BJ (cell line): ENCODE measurements at regions not wholly inside any gene's neighbourhood (a gene's known extent, or its start where the extent isn't known, plus 50 kb on each side); places are given as distances from the start of the nearest gene placed in this dataset.
"Not testable (repeated sequence)": the region's sequence is repeated elsewhere in the genome, so short reads cannot be mapped to it uniquely, and the experiment has no call there.

Source experiments
- CTCF ChIA-PET: fragments of 350-600 bp; formaldehyde crosslinking; extraction: SDS; loops from one replicate; lab custom pipeline; 2021; ENCODE audit warnings: antibody characterized with exemption, inconsistent platforms; lab: Yijun Ruan, JAX
- POLR2A ChIA-PET: fragments of 300-600 bp; sonication (Branson Sonifier 250); formaldehyde crosslinking; extraction: SDS; loops from one replicate; lab custom pipeline; 2021; ENCODE audit warnings: antibody characterized with exemption; lab: Charles Lee
- DNase-seq: peaks from one replicate; pipeline ENCODE4 v3.0.0-alpha.2; 2011; ENCODE audit warnings: low read depth
- H3K27me3 ChIP-seq: 2 replicates; pipeline ENCODE4 v1.6.0; 2011; ENCODE audit warnings: low read length; ENCODE audit not compliant: control insufficient read depth, insufficient read depth
- H3K36me3 ChIP-seq: 2 replicates; pipeline ENCODE4 v1.5.1; 2011; ENCODE audit warnings: low read length; ENCODE audit not compliant: control insufficient read depth, insufficient read depth
- H3K4me3 ChIP-seq: 2 replicates; pipeline ENCODE4 v1.5.1; 2011; ENCODE audit warnings: low read depth, mild to moderate bottlenecking, control low read depth, low read length
- TF ChIP-seq, protein P1 (sequence below): IDR thresholded peaks from 2 replicates; pipeline ENCODE4 v1.5.1; 2011; ENCODE audit warnings: low read depth, mild to moderate bottlenecking, control low read depth, inconsistent platforms, low read length, moderate library complexity; ENCODE audit not compliant: insufficient read depth

DNA sequence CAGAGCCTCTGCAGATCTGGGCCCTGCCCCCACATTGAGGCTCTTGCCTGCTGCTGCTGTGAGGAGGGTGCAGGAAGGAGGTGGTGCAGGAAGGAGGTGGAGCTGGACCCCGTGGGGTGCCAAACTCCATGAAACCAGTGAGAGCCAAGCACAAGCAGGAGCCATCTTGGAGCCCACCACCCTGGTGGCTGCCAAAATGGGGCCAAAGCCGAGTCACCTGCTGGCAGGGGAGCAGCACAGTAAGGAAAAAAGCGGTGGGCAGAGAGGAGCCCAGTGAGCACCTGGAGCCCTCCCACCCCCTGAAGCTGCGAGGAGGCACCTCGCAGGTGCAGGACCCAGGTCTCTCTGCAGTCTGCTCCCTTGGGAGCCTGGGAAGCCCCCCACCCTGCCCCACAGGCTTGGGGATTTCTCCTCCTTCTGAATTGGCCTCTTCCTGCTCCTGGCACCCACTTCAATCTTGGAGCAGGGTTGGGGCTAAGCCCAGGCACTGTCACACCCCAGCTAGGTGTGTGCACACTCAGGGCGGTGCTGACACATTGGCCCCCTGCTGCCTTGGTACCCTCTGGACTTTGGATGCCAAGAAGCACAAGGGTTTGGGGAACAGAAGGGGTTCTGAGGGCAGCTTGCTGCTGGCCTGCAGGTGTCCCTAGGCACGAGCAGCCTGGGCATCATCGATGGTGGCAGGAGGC lies 245.4 kb upstream of the LRRTM4 start:
- TF ChIP-seq, protein P1, sequence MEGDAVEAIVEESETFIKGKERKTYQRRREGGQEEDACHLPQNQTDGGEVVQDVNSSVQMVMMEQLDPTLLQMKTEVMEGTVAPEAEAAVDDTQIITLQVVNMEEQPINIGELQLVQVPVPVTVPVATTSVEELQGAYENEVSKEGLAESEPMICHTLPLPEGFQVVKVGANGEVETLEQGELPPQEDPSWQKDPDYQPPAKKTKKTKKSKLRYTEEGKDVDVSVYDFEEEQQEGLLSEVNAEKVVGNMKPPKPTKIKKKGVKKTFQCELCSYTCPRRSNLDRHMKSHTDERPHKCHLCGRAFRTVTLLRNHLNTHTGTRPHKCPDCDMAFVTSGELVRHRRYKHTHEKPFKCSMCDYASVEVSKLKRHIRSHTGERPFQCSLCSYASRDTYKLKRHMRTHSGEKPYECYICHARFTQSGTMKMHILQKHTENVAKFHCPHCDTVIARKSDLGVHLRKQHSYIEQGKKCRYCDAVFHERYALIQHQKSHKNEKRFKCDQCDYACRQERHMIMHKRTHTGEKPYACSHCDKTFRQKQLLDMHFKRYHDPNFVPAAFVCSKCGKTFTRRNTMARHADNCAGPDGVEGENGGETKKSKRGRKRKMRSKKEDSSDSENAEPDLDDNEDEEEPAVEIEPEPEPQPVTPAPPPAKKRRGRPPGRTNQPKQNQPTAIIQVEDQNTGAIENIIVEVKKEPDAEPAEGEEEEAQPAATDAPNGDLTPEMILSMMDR: no peak
- DNase-seq: no peak
- CTCF ChIA-PET: no interaction called here

DNA sequence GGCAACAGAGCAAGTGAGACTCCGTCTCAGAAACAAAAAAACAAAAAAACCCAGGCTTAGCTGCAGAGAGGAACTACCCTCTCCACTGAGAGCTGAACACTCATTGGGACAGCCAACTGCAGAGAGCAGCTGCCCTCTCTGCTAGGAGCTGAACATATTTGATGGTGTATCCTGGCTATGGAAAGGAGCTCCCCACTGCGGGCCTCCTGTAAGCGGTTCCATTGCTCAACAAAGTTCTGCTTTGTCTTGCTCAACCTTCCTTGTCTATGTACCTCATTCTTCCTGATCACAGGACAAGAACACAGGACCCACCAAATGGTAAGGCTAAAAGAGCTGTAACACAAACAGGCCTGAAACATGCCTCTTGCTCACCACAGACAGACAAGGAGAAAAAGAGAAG lies 246.3 kb upstream of the LRRTM4 start:
- POLR2A ChIA-PET: no interaction called here

More for the DNA sequence above, 245.4 kb upstream of the LRRTM4 start:
- POLR2A ChIA-PET: no interaction called here
- no peaks in the 10 kb centered on the region for H3K36me3 ChIP-seq
- no peaks in the 10 kb centered on the region for H3K27me3 ChIP-seq
- no peak overlapping the region for H3K4me3 ChIP-seq

DNA sequence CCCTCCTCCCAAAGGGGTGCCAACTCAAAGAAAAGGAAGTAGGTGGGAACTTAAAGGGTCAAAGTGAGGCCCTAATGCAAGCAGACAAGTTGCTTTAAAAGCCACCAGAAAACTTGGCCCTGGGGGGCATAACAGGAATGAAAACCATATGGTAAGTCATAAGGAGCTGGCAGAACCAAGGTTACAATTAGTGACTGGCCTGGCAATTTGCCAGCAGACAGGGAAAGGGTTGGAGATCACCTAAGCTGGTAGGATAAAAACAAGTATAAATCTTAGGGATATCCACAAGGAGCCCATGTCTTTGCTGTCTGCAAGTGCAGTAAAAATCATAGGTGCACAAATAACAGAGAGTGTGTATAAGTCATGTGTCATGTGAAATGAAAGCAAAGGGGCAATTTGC lies 256.7 kb upstream of the LRRTM4 start:
- Histone ChIP-seq H3K4me3 (no peak overlapping the region), H3K36me3 (no peaks in the 10 kb centered on the region), H3K27me3 (no peaks in the 10 kb centered on the region)
- DNase-seq: no peak
- POLR2A ChIA-PET: no interaction called here
- CTCF ChIA-PET: no interaction called here
- TF ChIP-seq, protein P1: no peak

More for the DNA sequence above, 246.3 kb upstream of the LRRTM4 start:
- Histone ChIP-seq H3K4me3 (no peak overlapping the region), H3K27me3 (no peaks in the 10 kb centered on the region), H3K36me3 (no peaks in the 10 kb centered on the region)
- CTCF ChIA-PET: no interaction called here
- DNase-seq: no peak
- TF ChIP-seq, protein P1: no peak

DNA sequence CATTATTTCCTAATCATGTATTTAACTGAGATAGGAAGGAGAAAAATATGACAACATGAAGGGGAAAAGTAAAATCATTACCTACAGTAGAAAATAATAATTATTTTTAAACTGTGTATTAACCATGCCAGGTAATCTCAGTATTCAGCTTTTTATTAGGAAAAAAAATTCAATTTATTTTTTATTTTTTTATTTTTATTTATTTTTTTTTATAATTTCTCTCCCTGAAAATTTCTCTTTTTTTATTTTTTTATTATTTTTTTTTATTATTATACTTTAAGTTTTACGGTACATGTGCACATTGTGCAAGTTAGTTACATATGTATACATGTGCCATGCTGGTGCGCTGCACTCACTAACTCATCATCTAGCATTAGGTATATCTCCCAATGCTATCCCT lies 271.3 kb upstream of the LRRTM4 start:
- POLR2A ChIA-PET, H3K4me3 ChIP-seq, CTCF ChIA-PET, DNase-seq, H3K27me3 ChIP-seq, H3K36me3 ChIP-seq: not testable (repeated sequence)

DNA sequence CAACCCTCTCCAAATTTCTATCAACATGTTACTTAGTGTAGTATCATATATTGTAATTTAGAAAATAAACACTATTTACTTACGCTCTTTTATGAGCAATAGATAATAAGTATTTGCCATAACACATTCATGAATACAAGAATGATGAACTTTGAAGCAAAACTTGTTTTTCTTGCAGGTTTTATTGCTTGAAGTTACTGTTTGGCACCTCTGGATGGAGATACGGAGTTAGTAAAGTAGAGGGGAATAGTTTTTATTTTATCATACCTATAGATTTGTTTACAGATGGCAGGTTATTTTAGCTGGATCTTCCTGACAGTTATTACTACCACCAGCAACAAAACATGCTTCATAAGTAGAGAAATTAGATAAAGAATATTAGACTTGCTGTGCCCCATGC lies 274.2 kb upstream of the LRRTM4 start:
- Histone ChIP-seq H3K4me3 (no peak overlapping the region), H3K27me3 (no peaks in the 10 kb centered on the region), H3K36me3 (no peaks in the 10 kb centered on the region)
- TF ChIP-seq, protein P1: no peak
- POLR2A ChIA-PET: no interaction called here
- CTCF ChIA-PET: no interaction called here
- no peak for DNase-seq

DNA sequence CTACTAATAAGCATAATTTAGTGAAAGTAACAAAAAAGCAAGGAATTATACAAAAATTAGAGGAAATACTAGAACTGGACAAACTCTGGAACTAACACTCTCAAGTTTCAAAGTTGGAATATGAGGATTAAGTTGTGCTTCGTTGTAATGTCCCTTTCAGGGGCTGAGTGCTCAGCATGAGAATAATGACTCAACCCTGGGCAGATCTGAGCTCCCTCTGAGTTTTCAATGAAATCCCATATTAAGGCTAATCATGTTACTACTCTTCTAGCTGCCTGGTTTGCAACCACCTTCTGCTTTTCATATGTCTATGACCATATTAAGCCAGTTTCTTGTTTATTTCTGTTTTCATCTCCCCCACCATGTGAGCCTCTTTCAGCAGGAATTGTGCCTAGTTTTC lies 274.9 kb upstream of the LRRTM4 start:
- ChIA-PET POLR2A (no interaction called here), CTCF (no interaction called here)
- H3K4me3 ChIP-seq: no peak overlapping the region
- DNase-seq: no peak
- H3K27me3 ChIP-seq: no peaks in the 10 kb centered on the region
- H3K36me3 ChIP-seq: no peaks in the 10 kb centered on the region
- TF ChIP-seq, protein P1: no peak
